ENCODE measurements at regions not wholly inside any gene's neighbourhood (a gene's known extent, or its start where the extent isn't known, plus 50 kb on each side); places are given as distances from the start of the nearest gene placed in this dataset.

- no peak overlapping the region for H2AFZ ChIP-seq (ENCODE audit: low read length)
- CTCF ChIA-PET (ENCODE audit: partially characterized antibody): interaction anchor here (0.7 to 1.6 kb wide), 4 partner anchors 9 to 1602 kb away, joined by 3 to 4 read pairs (median 3); no protein-coding TSS in a partner anchor
- no peak for TF ChIP-seq NRF1 (IDR thresholded peaks at IDR 0.05; ENCODE audit: low read depth, low read length)
- no peak for TF ChIP-seq MAFK (IDR thresholded peaks at IDR 0.05; ENCODE audit: low read depth, low read length)
- TF ChIP-seq BCL11A (IDR thresholded peaks at IDR 0.05; ENCODE audit: low read depth in 2 of 2, low read length in 2 of 2): no peak
- no peak for TF ChIP-seq TBP (IDR thresholded peaks at IDR 0.05; ENCODE audit: low read depth, low read length)
- no peak for TF ChIP-seq SP4 (IDR thresholded peaks at IDR 0.05; ENCODE audit: low read length)
- no peak for TF ChIP-seq RFX5 (IDR thresholded peaks at IDR 0.05; ENCODE audit: borderline replicate concordance, low read depth, low read length)
- TF ChIP-seq SP2 (IDR thresholded peaks at IDR 0.05; ENCODE audit: low read length): no peak
- TF ChIP-seq CEBPB (IDR thresholded peaks at IDR 0.05; ENCODE audit: low read depth, low read length): no peak
- no peak for TF ChIP-seq KDM5A (IDR thresholded peaks at IDR 0.05; ENCODE audit: low read length)
- no peak for TF ChIP-seq BACH1 (IDR thresholded peaks at IDR 0.05; ENCODE audit: low read length)
- no peak for TF ChIP-seq E2F6 (IDR thresholded peaks at IDR 0.05)
- TF ChIP-seq TEAD4 (IDR thresholded peaks at IDR 0.05; ENCODE audit: low read depth, low read length): no peak
These were observed 354.1 kb upstream of the C1orf87 start for GRCh38 chr1:60427701-60428100.

More at GRCh38 chr1:60427701-60428100, 354.1 kb upstream of the C1orf87 start:
- H2BK5ac ChIP-seq (ENCODE audit: low read depth, low read length): no peak overlapping the region
- H3K9ac ChIP-seq (replicated peaks in 1 of 4; ENCODE audit: extremely low read depth in 1 of 4, low read depth in 3 of 4, low read length in 3 of 4): no peak overlapping the region
- H3K4me2 ChIP-seq (ENCODE audit: insufficient read depth in 1 of 2, low read depth in 2 of 2, low read length in 2 of 2): no peak overlapping the region
- H2BK20ac ChIP-seq (ENCODE audit: low read length): no peak overlapping the region
- H3K36me3 ChIP-seq (ENCODE audit: control insufficient read depth in 2 of 4, insufficient read depth in 4 of 4, low read length in 3 of 4): no peaks in the 10 kb centered on the region
- no peak overlapping the region for H3K18ac ChIP-seq (ENCODE audit: extremely low read depth, low read length)
- H4K5ac ChIP-seq (ENCODE audit: insufficient read length, low read depth, low read length): no peak overlapping the region
- no peak overlapping the region for H4K8ac ChIP-seq (ENCODE audit: extremely low read depth, insufficient read depth, low read length)
- FAIRE-seq: no peak
- no peaks in the 10 kb centered on the region for H3K79me1 ChIP-seq (ENCODE audit: low read depth, low read length)
- POLR2A ChIA-PET (ENCODE audit: partially characterized antibody): no interaction called here
- WGBS, 2 experiments (ENCODE audit: extremely low coverage in 1 of 2, insufficient coverage in 1 of 2, insufficient read length in 1 of 2, insufficient replicate concordance in 2 of 2, low coverage in 1 of 2, low lambda C conversion rate in 2 of 2, missing lambda C conversion rate in 1 of 2): 87% methylated on average over 2 of the region's 2 CpGs; no CpG with 5 or more reads in 1 of the 2 experiments
- no peaks in the 10 kb centered on the region for H3K4me1 ChIP-seq (replicated peaks in 1 of 4; ENCODE audit: control insufficient read depth in 3 of 4, insufficient read depth in 4 of 4, low read length in 3 of 4)
- H3K27me3 ChIP-seq (replicated peaks in 1 of 4; ENCODE audit: control insufficient read depth in 3 of 4, extremely low read depth in 1 of 4, insufficient read depth in 3 of 4, low read length in 3 of 4): no peaks in the 10 kb centered on the region
- no peak overlapping the region for H3K4me3 ChIP-seq (ENCODE audit: extremely low read depth in 1 of 4, insufficient read depth in 2 of 4, low read depth in 3 of 4, low read length in 4 of 4)
- H3K56ac ChIP-seq (replicated peaks; ENCODE audit: insufficient read length, low read depth, low read length): no peak overlapping the region
- H3K9me3 ChIP-seq (ENCODE audit: insufficient read depth in 2 of 2, low read depth in 1 of 2, low read length in 1 of 2): no peaks in the 10 kb centered on the region
- H3K4ac ChIP-seq (replicated peaks; ENCODE audit: insufficient read length, low read depth, low read length): no peak overlapping the region
- H2AK5ac ChIP-seq (ENCODE audit: low read depth, low read length): no peak overlapping the region
- H2BK15ac ChIP-seq (ENCODE audit: low read length): no peak overlapping the region
- H2BK120ac ChIP-seq (replicated peaks; ENCODE audit: low read depth, low read length): no peak overlapping the region
- no peaks in the 10 kb centered on the region for H4K20me1 ChIP-seq (replicated peaks in 1 of 2; ENCODE audit: control insufficient read depth in 1 of 2, insufficient read depth in 2 of 2, low read length in 2 of 2)
- no peaks in the 10 kb centered on the region for H3K79me2 ChIP-seq (ENCODE audit: control insufficient read depth in 1 of 2, insufficient read depth in 2 of 2, low read length in 2 of 2)
- no peak overlapping the region for H3K23ac ChIP-seq (ENCODE audit: insufficient read length)
- DNase-seq (ENCODE audit: low read depth in 1 of 2, low spot score in 2 of 2): no peak
- no peak overlapping the region for H3K14ac ChIP-seq (ENCODE audit: insufficient read length)
- H4K91ac ChIP-seq (replicated peaks; ENCODE audit: insufficient read length, low read length): no peak overlapping the region
- no peaks in the 10 kb centered on the region for H3K23me2 ChIP-seq (ENCODE audit: low read depth, low read length)
- H2BK12ac ChIP-seq (ENCODE audit: low read depth, low read length): no peak overlapping the region
- no peak overlapping the region for H3K27ac ChIP-seq (ENCODE audit: low read depth, low read length)
